Urothelium cell line (cell line): ENCODE measurements at regions not wholly inside any gene's neighbourhood (a gene's known extent, or its start where the extent isn't known, plus 50 kb on each side); places are given as distances from the start of the nearest gene placed in this dataset.
"Not testable (repeated sequence)": the region's sequence is repeated elsewhere in the genome, so short reads cannot be mapped to it uniquely, and the experiment has no call there.

Experiments
- DNase-seq: peaks from one replicate; pipeline ENCODE4 v3.0.0; 2011; ENCODE audit warnings: low spot score, mixed read lengths
- FAIRE-seq: peaks from 2 replicates; lab custom pipeline; 2011; peaks lifted over from hg19 to GRCh38; lab: Jason Lieb, UNC

DNA sequence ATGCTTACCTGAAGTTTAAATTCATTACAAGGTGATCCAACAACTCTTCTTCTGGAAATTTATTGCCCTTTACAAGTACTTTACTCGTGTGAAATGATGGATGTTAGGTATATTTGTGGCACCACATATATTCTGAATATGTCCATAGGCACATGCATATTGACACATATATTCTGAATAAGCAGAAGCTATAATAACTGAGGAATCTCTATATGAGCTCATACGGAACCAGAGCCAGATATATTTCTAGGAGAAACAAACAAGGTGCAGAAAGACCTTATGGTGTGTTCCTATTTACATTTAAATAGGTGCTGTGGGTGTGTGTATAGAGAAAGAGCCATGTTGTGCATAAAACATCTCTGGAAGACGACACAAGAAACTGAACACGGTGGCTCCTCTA lies 456.1 kb upstream of the NPVF start:
- DNase-seq (no peak), FAIRE-seq (no peak)

DNA sequence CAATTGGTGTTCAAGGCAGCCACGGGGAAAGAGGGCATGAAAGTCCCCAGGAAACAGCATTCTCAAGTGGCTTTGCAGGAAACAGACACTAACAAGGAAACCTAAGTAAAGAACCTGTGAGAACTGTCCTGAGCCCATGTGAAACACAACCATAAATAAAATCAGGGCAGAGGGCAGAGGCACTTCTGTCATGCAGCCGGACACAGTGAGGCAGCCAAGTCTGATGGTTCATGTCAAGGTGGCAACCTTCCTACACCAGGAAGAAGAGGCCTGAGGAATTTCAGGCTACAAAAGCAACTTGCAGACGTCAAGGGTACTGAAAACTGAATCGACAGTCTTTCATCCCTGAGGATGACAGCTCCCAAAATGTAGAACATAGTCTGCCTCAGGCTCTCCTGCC lies 458.2 kb upstream of the NPVF start:
- FAIRE-seq = no peak
- DNase-seq = no peak

DNA sequence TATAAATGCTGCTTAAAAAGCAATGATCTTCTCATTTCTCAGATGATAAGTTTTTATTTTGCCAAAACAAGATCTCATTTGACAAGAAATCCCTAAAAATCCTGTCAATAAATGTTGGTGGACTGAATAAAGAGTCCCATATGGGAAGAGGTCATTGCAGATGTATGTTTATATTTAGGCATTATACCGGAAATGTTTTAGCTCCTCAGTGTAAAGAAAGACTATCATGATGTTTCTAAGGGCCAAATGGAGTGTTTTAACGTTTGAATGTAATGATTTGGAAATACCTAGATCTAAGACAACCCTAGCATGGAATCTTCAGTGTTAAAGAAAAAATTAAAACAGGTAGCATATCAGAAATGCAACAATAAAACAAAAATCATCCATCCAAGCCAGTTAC lies 457.8 kb upstream of the NFE2L3 start:
- DNase-seq (no peak), FAIRE-seq (no peak)

DNA sequence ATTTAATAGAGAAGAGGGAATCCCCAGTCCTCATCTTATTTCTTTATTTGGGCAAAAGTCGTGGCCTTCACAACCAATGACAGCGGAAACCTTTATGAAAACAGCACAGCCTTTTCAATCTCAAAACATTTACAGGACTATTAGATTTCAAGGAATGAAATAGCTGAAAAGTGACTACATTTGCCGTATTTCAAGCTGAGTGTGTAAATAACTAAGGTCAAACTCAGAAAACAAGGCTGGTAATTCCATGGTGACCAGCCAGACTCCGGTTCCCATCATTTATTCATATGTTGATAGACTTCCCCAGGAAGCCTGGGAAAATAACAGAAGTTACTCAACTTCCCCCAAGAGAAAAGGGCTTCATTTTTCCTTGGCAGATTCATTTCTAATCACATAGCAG lies 457.3 kb upstream of the NFE2L3 start:
- DNase-seq (no peak), FAIRE-seq (no peak)

DNA sequence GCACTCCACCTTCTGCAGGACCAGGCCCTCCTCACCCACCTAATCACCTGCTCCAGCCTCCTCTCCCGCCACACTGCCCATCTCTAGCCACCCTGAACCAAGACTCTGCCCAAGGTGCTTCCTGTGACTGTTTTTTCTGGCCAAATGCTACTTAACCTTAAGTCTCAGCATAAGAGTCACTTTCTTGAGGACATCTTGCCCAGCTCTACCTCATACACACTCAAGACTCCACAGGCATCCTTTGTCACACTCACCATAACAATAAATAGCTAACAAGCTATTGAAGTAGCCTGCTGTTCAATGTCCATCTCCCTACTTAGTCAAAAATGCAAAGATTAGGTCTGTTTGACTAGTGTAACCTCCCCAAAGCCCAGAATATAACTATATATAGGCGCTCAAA lies 455.4 kb upstream of the NFE2L3 start:
- no peak for DNase-seq
- FAIRE-seq = peak; percentile 40

DNA sequence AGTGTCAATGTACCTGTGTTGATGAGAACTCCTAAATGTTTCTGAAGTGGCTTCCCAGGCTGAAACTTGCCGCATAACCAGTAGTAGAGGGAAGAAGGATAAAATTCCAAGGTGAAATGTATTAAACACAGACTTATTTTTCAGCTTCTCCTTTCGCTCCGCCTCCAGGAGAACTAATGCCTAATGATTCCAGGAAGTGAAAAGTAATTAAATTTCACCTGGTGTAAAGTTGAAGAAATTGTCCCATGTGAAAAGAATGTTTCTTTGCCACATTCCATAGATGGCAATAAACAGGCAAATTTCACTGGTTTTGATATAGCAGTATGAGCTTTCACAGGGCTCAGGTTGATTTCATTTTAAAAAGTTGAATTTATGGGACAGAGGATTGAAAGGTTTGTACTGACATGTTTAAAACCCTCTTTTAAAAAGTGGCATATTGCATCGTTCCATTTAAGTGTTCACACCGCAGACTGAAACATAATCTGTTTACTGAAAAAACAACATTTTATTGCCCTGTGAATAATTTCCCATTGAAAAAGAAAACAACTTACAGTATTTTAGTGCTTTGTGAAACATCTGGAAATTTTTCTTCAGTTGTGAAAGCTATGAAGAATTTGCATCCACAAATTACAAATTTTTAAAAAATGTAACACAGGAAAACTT lies 453.4 kb upstream of the NFE2L3 start:
- FAIRE-seq (no peak), DNase-seq (no peak)

DNA sequence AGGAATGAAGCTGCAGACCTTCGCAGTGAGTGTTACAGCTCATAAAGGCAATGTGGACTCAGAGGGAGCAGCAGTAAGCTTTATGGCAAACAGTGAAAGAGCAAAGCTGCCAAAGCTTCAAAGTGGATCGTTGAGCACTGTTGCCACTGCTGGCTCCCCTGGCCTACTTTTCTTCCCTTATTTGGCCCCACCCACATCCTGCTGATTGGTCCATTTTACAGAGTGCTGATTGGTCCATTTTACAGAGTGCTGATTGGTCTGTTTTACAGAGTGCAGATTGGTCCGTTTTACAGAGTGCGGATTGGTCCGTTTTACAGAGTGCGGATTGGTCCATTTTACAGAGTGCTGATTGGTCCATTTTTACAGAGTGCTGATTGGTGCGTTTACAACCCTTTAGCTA lies 451.9 kb upstream of the NFE2L3 start:
- not testable (repeated sequence) for DNase-seq, FAIRE-seq

DNA sequence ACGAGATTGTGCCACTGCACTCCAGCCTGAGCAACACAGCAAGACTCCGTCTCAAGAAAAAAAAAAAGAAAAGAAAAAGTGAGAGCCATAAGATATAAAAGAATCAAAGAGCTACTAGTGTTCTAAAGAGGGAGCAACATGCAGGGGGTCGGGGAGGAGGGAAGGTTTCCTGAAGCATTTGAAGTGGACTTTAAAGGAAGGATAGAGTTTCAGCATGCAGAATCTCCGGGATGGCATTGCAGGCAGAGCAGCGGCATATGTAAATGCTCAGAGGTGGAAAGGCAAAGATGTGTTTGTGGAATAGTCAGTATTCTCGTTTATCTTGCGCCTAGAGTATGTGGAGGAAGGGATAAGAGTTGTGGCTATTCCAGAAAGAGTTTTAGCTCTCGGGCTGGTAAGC lies 447.6 kb upstream of the NFE2L3 start:
- DNase-seq = no peak
- no peak for FAIRE-seq

DNA sequence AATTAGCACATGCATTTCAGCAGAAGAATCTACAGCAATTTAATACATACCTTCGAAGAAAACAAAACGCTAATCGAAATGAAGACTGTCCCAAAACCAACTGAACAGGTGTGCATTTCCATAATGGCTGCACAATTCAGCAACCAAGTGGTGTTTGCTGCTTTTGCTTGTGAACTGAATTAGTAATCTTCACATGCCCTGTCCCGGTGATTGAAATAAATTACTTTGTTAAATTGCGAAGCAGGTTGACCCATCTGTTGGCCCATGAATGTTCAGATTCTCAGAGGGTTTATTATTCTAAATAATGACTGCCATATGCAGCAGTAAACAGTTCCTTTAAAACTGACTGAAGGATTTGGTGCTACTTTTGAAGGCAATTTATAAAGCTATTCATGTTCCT lies 445.2 kb upstream of the NFE2L3 start:
- DNase-seq = no peak
- no peak for FAIRE-seq

DNA sequence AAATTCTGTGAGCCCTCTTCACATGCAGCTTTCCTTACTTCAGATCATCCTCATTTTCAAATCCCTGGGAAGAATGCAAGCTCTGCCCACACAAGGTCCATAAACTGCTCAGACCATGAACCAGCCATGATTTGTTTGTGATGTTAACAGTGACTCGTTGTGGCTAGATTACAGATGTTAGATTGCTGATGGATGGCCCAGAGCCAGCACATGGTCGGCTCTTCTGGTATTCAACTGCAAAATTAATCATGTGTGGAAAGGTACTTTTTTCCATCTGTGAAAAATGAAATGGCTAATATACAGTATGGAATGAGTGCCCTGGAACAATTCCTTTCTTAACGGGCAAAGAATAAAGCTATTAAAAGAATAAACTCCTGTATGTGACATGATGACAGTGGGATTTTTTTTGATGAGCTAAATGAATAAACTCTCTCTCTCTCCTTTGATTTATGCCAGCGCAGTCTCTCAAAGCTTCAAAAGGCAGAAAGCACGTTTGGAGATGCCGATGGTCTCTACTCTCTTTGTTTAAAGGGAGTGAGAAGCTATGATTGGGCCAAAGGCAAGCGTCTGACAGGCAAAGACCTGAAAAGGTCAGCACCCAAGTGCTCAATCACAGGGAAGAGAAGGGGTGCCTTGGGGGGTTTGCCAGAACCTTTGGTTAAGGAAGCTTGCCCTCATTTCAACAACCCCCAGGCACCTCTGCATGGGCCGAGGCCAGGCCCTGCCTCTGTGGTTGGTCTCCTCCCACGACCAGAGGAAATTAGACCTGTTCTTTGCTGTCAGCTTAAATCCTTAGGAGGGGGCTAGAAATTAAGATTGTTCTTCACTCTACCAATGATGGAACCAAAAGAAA lies 444.0 kb upstream of the NFE2L3 start:
- no peak for FAIRE-seq
- no peak for DNase-seq

DNA sequence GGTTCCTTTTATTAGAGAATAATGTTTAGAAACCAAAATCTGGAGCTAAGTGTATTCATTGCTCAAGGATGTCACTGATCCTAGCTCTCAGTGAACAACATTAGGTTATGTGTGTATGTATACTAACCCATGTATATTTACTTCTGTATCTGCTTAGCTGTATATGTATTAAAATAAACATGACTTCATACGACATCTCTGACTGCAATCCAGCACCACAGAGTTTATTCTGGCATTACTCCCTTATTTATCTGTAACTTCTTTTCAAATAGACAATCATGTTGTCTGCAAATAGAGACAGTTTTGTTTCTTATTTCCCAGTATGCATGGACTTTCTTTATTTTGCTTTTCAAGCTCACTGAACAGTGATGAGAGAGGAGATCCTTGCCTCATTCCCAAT lies 441.0 kb upstream of the NFE2L3 start:
- no peak for FAIRE-seq
- no peak for DNase-seq

DNA sequence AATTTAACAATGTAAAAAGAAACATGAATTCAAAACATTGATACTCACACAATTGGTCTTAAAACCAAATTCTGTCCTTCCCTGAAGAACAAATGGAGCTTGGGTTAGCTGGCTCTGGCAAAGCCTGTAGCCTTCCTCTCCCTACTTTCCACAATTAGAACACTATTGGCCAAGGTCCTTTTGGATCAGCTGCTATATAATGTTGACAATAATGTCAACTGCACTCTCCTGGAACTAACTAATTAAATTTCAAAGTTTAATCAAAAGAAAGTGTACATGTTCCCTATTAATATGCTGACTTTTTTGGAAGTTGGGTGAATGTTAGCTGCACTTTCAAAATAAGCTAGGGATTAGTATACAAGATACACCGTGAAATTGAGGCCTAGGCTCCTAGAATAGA lies 440.1 kb upstream of the NFE2L3 start:
- FAIRE-seq (no peak), DNase-seq (no peak)

DNA sequence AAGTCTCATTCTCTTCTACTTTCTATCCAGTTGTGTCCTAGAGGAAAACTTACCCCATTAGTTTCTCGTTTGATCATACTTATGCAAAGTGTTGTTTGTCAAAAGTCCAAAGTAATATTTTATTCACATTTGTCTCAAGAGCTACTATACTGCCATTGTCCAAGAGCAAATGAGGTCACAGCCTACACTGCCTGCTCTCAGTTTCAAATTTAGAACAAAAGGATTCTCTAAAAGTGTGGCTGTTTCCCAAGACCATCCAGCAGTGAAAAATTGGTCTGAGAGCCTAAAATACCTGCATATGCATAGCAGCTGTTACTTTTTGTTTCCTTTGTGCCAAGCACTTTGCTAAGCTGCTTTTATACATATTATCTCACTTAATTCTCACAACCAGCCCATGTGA lies 439.5 kb upstream of the NFE2L3 start:
- DNase-seq = no peak
- FAIRE-seq = no peak

DNA sequence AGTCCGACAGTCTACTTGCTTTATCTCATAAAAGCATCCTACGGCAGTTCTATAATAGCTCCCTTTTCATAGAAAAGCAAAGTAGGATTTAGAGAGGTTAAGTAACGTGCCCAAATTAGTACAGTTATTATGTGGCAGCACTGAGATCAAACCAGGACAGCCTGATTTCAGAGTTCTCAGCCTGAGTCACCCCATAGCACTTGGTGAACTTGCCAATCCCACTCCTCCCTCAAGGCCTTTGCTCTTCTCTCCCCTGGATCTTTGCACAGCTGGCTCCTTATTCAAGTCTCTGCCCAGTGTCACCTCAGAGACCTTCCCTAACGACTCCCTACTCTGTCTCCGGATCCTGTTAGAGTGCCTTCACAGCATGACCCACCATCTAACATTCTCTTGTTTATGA lies 438.0 kb upstream of the NFE2L3 start:
- DNase-seq (no peak), FAIRE-seq (peak; percentile 48)

DNA sequence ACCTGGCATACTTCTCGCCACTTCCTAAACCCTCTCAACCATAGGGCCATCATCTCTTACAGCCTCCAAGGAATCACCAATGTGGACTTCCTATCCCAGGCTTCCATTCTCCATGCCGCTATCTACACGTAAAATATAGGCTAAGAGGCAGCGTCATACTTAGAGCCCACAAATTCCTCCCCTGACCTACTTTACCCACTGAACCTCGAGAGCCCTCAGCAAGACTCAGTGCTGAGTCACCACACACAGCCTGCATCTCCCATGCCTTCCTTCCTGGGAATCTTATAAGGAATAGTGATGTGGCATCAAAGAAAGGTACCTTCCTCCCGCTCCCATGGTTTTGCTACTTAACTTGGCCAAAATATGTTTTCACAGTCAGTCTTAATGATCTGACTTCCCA lies 435.6 kb upstream of the NFE2L3 start:
- DNase-seq (peak; percentile 55), FAIRE-seq (no peak)

DNA sequence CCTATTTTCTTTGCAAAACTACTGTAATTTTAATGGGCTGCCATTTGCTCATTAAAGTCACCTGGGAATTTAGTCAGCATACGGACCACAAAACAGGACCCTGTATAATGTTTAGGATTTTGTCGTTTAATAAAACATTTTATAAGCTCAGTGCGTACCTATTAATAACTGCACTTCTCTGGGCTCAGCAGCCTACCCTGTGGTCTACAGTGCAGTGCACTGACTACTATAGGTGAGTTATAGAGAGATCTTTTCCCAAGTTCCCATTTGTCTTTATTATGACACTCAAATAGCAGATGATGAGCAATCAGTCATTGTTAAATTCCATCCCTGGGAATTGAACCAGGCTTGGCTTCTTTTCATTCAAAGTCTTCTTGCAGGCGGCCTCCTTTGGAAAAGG lies 433.4 kb upstream of the NFE2L3 start:
- FAIRE-seq (no peak), DNase-seq (no peak)

DNA sequence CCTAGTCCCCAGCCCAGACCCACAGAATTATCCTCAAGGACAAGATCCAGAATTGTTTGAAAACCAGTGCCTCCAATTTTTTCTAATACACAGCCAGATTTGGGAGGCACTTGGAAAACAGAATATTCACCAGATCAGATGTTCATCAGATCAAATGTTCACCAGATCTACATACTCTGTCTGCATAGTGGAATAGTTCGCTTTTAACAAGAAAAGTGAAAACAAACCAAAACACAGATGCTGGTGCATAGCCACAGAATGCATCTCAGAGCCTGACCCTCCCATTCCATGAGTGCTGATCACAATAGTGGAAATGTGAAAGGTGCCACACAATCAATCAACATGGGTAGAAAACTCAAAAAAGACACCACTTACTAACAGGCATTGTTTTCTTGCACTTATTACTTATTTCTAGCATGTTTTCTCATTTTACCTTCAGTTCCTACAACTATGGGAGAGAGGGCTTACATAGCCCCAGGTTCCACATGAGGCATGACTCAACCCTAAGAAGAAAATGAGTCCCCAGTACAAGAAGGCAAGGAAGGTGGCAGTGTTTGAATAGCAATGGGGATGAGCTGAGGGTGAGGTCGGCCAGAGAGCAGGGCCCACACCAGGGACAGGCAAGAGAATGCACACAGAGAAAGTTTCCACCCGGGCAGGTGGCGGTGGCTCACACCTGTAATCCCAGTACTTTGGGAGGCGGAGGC lies 432.7 kb upstream of the NFE2L3 start:
- no peak for FAIRE-seq
- DNase-seq = no peak

DNA sequence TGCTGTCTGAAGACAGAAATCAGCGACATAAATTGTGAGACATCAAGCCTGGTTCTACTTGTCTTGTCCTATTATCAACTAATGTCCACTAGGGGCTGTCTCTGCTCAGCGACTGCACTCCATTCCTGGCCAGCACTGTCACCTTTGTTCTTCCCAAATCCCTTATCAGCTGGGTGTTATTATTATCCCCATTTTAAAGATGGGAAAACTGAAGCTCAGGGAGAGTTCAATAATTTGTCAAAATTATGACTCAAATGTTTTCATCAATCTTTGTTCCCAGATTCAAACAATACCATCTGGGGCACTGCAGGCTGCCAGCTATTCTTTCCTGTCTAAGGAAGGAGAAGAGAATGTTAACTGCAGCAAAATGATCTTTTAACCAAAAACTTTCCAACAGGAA lies 431.6 kb upstream of the NFE2L3 start:
- FAIRE-seq (no peak), DNase-seq (peak; percentile 23)

DNA sequence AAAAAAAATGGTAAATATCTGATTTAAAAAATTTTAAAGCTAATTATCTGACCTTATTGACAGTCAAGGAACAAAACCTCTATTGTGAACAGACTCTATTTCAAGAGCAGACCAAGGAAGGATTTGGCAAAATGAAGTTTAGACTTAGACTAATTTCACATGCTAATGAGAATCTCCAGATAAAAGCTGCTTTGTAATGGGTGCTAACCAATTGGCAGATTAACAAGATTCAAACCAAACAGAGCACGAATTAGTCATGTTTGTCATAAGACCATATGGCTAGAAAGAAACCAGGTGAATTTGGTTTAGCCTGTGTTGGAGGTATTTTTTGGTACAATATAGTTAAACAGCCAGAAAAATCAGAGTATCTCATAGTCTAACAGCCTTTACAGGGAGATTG lies 429.1 kb upstream of the NFE2L3 start:
- no peak for FAIRE-seq
- DNase-seq = no peak

DNA sequence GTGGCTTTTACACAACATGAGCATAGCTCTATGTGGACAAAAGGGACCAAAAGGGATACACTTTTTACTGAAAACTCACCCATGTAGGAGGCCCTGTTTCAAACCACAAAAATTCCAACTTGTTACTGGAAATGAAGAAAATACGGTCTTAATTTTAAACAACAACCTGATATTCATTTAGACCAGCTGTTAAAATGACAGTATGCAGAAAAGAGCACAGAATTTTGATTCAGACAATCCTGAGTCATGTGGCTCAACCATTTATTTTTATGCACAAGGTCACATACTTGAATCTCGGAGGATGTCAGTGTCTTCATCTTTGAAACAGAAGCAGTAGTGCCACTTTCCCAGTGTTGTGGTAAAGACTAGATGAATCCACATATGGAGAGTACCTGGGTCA lies 426.5 kb upstream of the NFE2L3 start:
- no peak for FAIRE-seq
- no peak for DNase-seq

DNA sequence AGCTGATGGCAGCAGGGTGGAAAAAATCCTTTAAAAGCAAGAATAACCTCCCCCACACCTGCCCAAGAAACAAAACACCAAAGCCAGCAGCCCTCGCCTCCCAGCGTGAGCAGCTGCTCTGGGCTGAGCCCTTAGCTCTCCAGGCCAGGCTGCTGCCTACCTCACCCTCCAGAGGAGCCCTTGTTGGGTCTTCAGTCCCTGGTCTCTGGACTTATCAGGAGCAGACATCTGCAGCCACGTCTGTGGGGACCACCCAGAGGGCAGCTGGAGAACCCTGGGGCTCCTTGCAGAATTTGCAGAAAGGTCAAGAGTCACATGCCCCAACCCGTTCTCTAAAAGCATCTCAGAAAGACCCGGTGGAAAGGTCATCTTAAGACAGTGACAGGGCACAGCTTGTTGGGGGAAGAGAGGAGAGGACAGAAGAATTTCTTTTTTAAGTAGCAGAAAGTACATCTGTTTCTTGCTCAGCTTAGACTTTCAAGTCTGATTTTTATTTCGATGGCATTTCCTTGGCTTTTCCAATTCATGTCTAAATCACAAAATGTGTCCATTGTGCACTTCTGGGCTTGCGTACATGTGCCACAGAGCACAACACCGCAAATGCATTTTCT lies 425.7 kb upstream of the NFE2L3 start:
- FAIRE-seq (no peak), DNase-seq (no peak)
